HEK293 (cell line): ENCODE measurements at regions not wholly inside any gene's neighbourhood (a gene's known extent, or its start where the extent isn't known, plus 50 kb on each side); places are given as distances from the start of the nearest gene placed in this dataset.

Experiments used
- CTCF ChIA-PET: fragments of 350-600 bp; formaldehyde crosslinking; extraction: SDS; loops from one replicate; lab custom pipeline; 2021; ENCODE audit warnings: antibody characterized with exemption; lab: Yijun Ruan, JAX
- POLR2A ChIA-PET: fragments of 300-600 bp; formaldehyde crosslinking; extraction: SDS; loops from one replicate; lab custom pipeline; 2020; ENCODE audit warnings: antibody characterized with exemption, inconsistent platforms; lab: Yijun Ruan, JAX
- H3K27ac ChIP-seq: fragments of 200-500 bp; sonication (Bioruptor generic); 2 replicates; pipeline ENCODE4 v1.5.1; 2014; ENCODE audit warnings: low read depth, low read length, control low read depth, inconsistent platforms; ENCODE audit errors: extremely low read depth
- H3K36me3 ChIP-seq, 2 experiments: fragments of 200-500 bp in 1 of 2; sonication (Bioruptor generic) in 1 of 2; 1 replicate in 1 of 2; 2 replicates in 1 of 2; pipeline ENCODE4 v1.5.1; 2014 to 2017; ENCODE audit warnings: inconsistent platforms in 2 of 2, low read length in 2 of 2; ENCODE audit not compliant: control insufficient read depth in 2 of 2, insufficient read depth in 1 of 2
- H3K4me1 ChIP-seq: fragments of 200-500 bp; sonication (Bioruptor generic); 2 replicates; pipeline ENCODE4 v1.5.1; 2014; ENCODE audit warnings: mild to moderate bottlenecking, low read length, inconsistent platforms; ENCODE audit not compliant: control insufficient read depth, insufficient read depth
- H3K4me3 ChIP-seq: 2 replicates; pipeline ENCODE4 v1.5.1; 2011; ENCODE audit warnings: low read depth, mild to moderate bottlenecking, control low read depth, low read length, moderate library complexity
- H3K9me3 ChIP-seq: fragments of 200-500 bp; sonication (Bioruptor generic); 2 replicates; pipeline ENCODE4 v1.5.1; 2014; ENCODE audit warnings: low read depth, low read length, inconsistent platforms; ENCODE audit not compliant: control insufficient read depth, insufficient read depth
- BCL6B ChIP-seq: fragments of 450-650 bp; formaldehyde crosslinking; IDR thresholded peaks from 2 replicates; pipeline ENCODE4 v1.5.1; 2017; ENCODE audit warnings: missing biosample characterization, missing genetic modification characterization
- GLI2 ChIP-seq: fragments of 450-650 bp; formaldehyde crosslinking; IDR thresholded peaks from 2 replicates; pipeline ENCODE4; 2017; ENCODE audit warnings: missing biosample characterization, missing genetic modification characterization, low read depth, borderline replicate concordance
- IKZF3 ChIP-seq: fragments of 450-650 bp; IDR thresholded peaks from 2 replicates; pipeline ENCODE4 v1.5.0; 2018; ENCODE audit warnings: missing biosample characterization, mild to moderate bottlenecking, missing genetic modification characterization, moderate library complexity
- KLF17 ChIP-seq: fragments of 450-650 bp; formaldehyde crosslinking; IDR thresholded peaks from 2 replicates; pipeline ENCODE4 v1.5.1; 2016; ENCODE audit warnings: missing biosample characterization, missing genetic modification characterization
- RBAK ChIP-seq: fragments of 450-650 bp; formaldehyde crosslinking; IDR thresholded peaks from 2 replicates; pipeline ENCODE4 v1.5.1; 2016; ENCODE audit warnings: missing biosample characterization, missing genetic modification characterization
- REPIN1 ChIP-seq: fragments of 450-650 bp; formaldehyde crosslinking; IDR thresholded peaks from 2 replicates; pipeline ENCODE4 v1.5.1; 2017; ENCODE audit warnings: missing biosample characterization, missing genetic modification characterization, low read depth
- SP3 ChIP-seq: fragments of 450-650 bp; formaldehyde crosslinking; IDR thresholded peaks from 2 replicates; pipeline ENCODE4 v1.5.1; 2016; ENCODE audit warnings: missing biosample characterization, missing genetic modification characterization
- YY2 ChIP-seq: fragments of 450-650 bp; formaldehyde crosslinking; IDR thresholded peaks from 2 replicates; pipeline ENCODE4 v1.5.1; 2016; ENCODE audit warnings: missing biosample characterization, missing genetic modification characterization
- ZFP37 ChIP-seq: fragments of 450-650 bp; formaldehyde crosslinking; IDR thresholded peaks from 2 replicates; pipeline ENCODE4 v1.5.1; 2016; ENCODE audit warnings: missing biosample characterization, missing genetic modification characterization
- ZIC2 ChIP-seq: fragments of 450-650 bp; formaldehyde crosslinking; IDR thresholded peaks from 2 replicates; pipeline ENCODE4 v1.5.1; 2016; ENCODE audit warnings: missing biosample characterization, missing genetic modification characterization
- ZNF248 ChIP-seq: fragments of 450-650 bp; formaldehyde crosslinking; IDR thresholded peaks from 2 replicates; pipeline ENCODE4 v1.5.1; 2017; ENCODE audit warnings: missing biosample characterization, missing genetic modification characterization
- ZNF26 ChIP-seq: fragments of 450-650 bp; formaldehyde crosslinking; IDR thresholded peaks from 2 replicates; pipeline ENCODE4 v1.5.1; 2016; ENCODE audit warnings: missing biosample characterization, missing genetic modification characterization
- ZNF274 ChIP-seq, 2 experiments: fragments of 200-500 bp in 1 of 2; fragments of 450-650 bp in 1 of 2; sonication (Bioruptor generic) in 1 of 2; formaldehyde crosslinking in 1 of 2; IDR thresholded peaks; 2 replicates each; pipeline versions ENCODE4 v1.5.1 to v1.6.1; 2014 to 2016; ENCODE audit warnings: borderline replicate concordance in 1 of 2, inconsistent platforms in 1 of 2, low read length in 1 of 2, missing biosample characterization in 1 of 2, missing genetic modification characterization in 1 of 2
- ZNF311 ChIP-seq: fragments of 450-650 bp; formaldehyde crosslinking; IDR thresholded peaks from 2 replicates; pipeline ENCODE4 v1.5.1; 2017; ENCODE audit warnings: missing biosample characterization, missing genetic modification characterization, borderline replicate concordance
- ZNF391 ChIP-seq: fragments of 450-650 bp; formaldehyde crosslinking; IDR thresholded peaks from 2 replicates; pipeline ENCODE4 v1.5.1; 2016; ENCODE audit warnings: low read depth, missing biosample characterization, missing genetic modification characterization, borderline replicate concordance
- ZNF433 ChIP-seq: fragments of 450-650 bp; formaldehyde crosslinking; IDR thresholded peaks from 2 replicates; pipeline ENCODE4 v1.5.1; 2016; ENCODE audit warnings: missing biosample characterization, missing genetic modification characterization, low read depth
- ZNF501 ChIP-seq: fragments of 450-650 bp; formaldehyde crosslinking; IDR thresholded peaks from 2 replicates; pipeline ENCODE4 v1.5.1; 2016; ENCODE audit warnings: missing biosample characterization, missing genetic modification characterization
- ZNF529 ChIP-seq: fragments of 450-650 bp; formaldehyde crosslinking; IDR thresholded peaks from 2 replicates; pipeline ENCODE4 v1.5.1; 2017; ENCODE audit warnings: missing genetic modification characterization, missing biosample characterization; ENCODE audit not compliant: insufficient replicate concordance
- ZNF555 ChIP-seq: fragments of 450-650 bp; formaldehyde crosslinking; conservative IDR thresholded peaks from 2 replicates; pipeline ENCODE4 v1.5.1; 2017; ENCODE audit warnings: missing biosample characterization, mild to moderate bottlenecking, missing genetic modification characterization, inconsistent platforms
- ZNF580 ChIP-seq: fragments of 450-650 bp; formaldehyde crosslinking; IDR thresholded peaks from 2 replicates; pipeline ENCODE4 v1.5.1; 2016; ENCODE audit warnings: missing biosample characterization, missing genetic modification characterization
- ZNF621 ChIP-seq: fragments of 450-650 bp; formaldehyde crosslinking; IDR thresholded peaks from 2 replicates; pipeline ENCODE4 v1.5.1; 2017; ENCODE audit warnings: missing biosample characterization, missing genetic modification characterization
- TF ChIP-seq, protein P1 (sequence below): fragments of 450-650 bp; formaldehyde crosslinking; IDR thresholded peaks from 2 replicates; pipeline ENCODE4 v1.5.1; 2016; ENCODE audit warnings: missing biosample characterization, missing genetic modification characterization

DNA sequence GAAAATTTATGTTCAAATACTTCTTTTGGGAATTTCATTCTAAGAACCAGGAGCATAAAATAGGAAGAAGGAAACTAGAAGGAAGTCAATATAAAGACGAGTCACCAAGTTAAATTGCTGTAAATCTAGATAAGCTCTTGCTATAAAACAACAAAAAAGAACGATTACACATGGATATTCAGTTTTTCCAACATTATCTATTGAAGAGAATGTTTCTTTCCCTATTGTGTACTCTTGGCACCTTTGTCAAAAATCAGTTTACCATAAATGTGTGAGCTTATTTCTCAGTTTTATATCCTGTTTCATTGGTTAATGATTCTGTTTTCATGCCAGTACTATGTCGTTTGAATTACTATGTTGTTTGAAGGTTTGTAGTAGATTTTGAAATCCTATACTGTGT is 536.3 kb upstream of the MKI67 start:
- no peak for TF ChIP-seq SP3 (tag by site-specific recombination)
- no peak for TF ChIP-seq ZFP37 (tag by site-specific recombination)
- TF ChIP-seq, all 188 proteins: peak for 0
- H3K36me3 ChIP-seq, result no peaks in the 10 kb centered on the region
- H3K9me3 ChIP-seq, result no peaks in the 10 kb centered on the region
- no peak overlapping the region for H3K4me3 ChIP-seq
- ChIA-PET CTCF (no interaction called here), POLR2A (no interaction called here)
- no peaks in the 10 kb centered on the region for H3K4me1 ChIP-seq
- H3K27ac ChIP-seq, result no peak overlapping the region

- ChIA-PET POLR2A (no interaction called here), CTCF (interaction anchor here (0.6 kb wide), 1 partner anchor 366 kb away, joined by 4 read pairs; no protein-coding TSS in a partner anchor)
- no peaks in the 10 kb centered on the region for H3K36me3 ChIP-seq
- H3K27ac ChIP-seq, result no peak overlapping the region
- H3K4me3 ChIP-seq, result no peak overlapping the region
- TF ChIP-seq YY2 (no peak), ZNF621 (no peak), RBAK (no peak), IKZF3 (tag by site-specific recombination) (no peak), ZNF501 (no peak), ZNF248 (tag by site-specific recombination) (no peak), ZNF555 (tag by site-specific recombination) (no peak), KLF17 (tag by site-specific recombination) (no peak), GLI2 (tag by site-specific recombination) (no peak), ZNF311 (tag by site-specific recombination) (no peak), ZNF529 (tag by site-specific recombination) (no peak), ZNF274 (IDR thresholded peaks at IDR 0.05; ENCODE audit: low read length) (no peak), ZNF274 (tag by site-specific recombination; IDR thresholded peaks at IDR 0.05; ENCODE audit: borderline replicate concordance) (no peak), ZNF580 (tag by site-specific recombination) (no peak), ZNF433 (no peak), ZNF26 (tag by site-specific recombination) (no peak), REPIN1 (no peak), ZNF391 (tag by site-specific recombination) (no peak)
- TF ChIP-seq, protein P1, sequence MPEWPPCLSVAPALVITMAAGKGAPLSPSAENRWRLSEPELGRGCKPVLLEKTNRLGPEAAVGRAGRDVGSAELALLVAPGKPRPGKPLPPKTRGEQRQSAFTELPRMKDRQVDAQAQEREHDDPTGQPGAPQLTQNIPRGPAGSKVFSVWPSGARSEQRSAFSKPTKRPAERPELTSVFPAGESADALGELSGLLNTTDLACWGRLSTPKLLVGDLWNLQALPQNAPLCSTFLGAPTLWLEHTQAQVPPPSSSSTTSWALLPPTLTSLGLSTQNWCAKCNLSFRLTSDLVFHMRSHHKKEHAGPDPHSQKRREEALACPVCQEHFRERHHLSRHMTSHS (tag by site-specific recombination), result no peak
- H3K4me1 ChIP-seq, result no peaks in the 10 kb centered on the region
- H3K9me3 ChIP-seq, result no peaks in the 10 kb centered on the region
These were observed 538.5 kb upstream of the MKI67 start for GRCh38 chr10:128664729-128665128.

DNA sequence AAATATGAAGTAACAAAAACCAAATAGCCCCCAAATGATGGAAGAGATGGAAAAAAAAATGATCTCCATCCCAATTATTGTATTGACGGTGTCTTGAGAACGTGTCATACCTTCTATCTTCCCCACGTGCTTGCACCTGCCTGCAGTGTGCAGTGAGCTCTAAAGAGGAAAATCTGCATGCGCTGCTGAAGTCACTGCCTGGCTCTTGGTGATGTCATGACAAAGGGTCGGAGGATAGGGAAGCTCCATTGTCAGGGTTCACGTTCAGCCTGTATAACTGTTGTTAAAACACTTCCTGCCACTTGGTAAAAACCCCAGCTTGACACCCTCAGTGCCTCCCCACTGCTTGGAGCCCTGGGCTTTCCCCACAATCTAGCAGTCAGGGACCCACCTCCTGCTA is 549.2 kb upstream of the MKI67 start:
- H3K4me1 ChIP-seq, result no peaks in the 10 kb centered on the region
- CTCF ChIA-PET, result interaction anchor here (0.7 kb wide), 1 partner anchor 20 kb away, joined by 3 read pairs; no protein-coding TSS in a partner anchor
- no peak overlapping the region for H3K4me3 ChIP-seq
- no peak for TF ChIP-seq BCL6B (tag by site-specific recombination)
- TF ChIP-seq ZIC2 (tag by site-specific recombination), result peak; percentile 35; the same call in 1 of the 2 replicates
- H3K36me3 ChIP-seq, result no peaks in the 10 kb centered on the region
- no peaks in the 10 kb centered on the region for H3K9me3 ChIP-seq
- POLR2A ChIA-PET, result no interaction called here
- no peak overlapping the region for H3K27ac ChIP-seq
